Karpas-422 (cell line): ENCODE measurements at regions not wholly inside any gene's neighbourhood (a gene's known extent, or its start where the extent isn't known, plus 50 kb on each side); places are given as distances from the start of the nearest gene placed in this dataset.
"Not testable (repeated sequence)": the region's sequence is repeated elsewhere in the genome, so short reads cannot be mapped to it uniquely, and the experiment has no call there.

Source experiments
- DNase-seq: peaks from one replicate; pipeline ENCODE4 v3.0.0-alpha.2; 2015
- H2AFZ ChIP-seq: fragments of 200-600 bp; sonication (generic); 2 replicates; pipeline ENCODE4 v1.6.1; 2014; ENCODE audit warnings: antibody characterized with exemption, low read length, mixed read lengths
- H3K27ac ChIP-seq: fragments of 200-600 bp; sonication (generic); 2 replicates; pipeline ENCODE4 v1.5.1; 2014; ENCODE audit warnings: mild to moderate bottlenecking, low read length, moderate library complexity
- H3K27me3 ChIP-seq: fragments of 200-600 bp; sonication (generic); 2 replicates; pipeline ENCODE4 v1.6.1; 2014; ENCODE audit warnings: low read length, mixed read lengths
- H3K36me3 ChIP-seq: fragments of 200-600 bp; sonication (generic); 2 replicates; pipeline ENCODE4 v1.6.1; 2014; ENCODE audit warnings: low read length, mixed read lengths; ENCODE audit not compliant: insufficient read depth
- H3K4me1 ChIP-seq: fragments of 200-600 bp; sonication (generic); 2 replicates; pipeline ENCODE4 v1.6.1; 2014; ENCODE audit warnings: mild to moderate bottlenecking, low read length, mixed read lengths
- H3K4me2 ChIP-seq: fragments of 200-600 bp; sonication (generic); 2 replicates; pipeline ENCODE4 v1.6.1; 2014; ENCODE audit warnings: low read length, low read depth, mild to moderate bottlenecking; ENCODE audit not compliant: poor library complexity, severe bottlenecking
- H3K4me3 ChIP-seq: fragments of 200-600 bp; sonication (generic); 2 replicates; pipeline ENCODE4 v1.5.1; 2014; ENCODE audit warnings: mild to moderate bottlenecking, antibody characterized with exemption, low read length, mixed read lengths
- H3K79me2 ChIP-seq: fragments of 200-600 bp; sonication (generic); 2 replicates; pipeline ENCODE4 v1.6.1; 2014; ENCODE audit warnings: mild to moderate bottlenecking, low read length, mixed read lengths
- H3K9ac ChIP-seq: fragments of 200-600 bp; sonication (generic); 2 replicates; pipeline ENCODE4 v1.6.0; 2014; ENCODE audit warnings: low read length
- H3K9me2 ChIP-seq: fragments of 200-600 bp; sonication (generic), shearing (Covaris generic); replicated peaks from 2 replicates; pipeline ENCODE4 v1.6.0; 2014; ENCODE audit warnings: mild to moderate bottlenecking, low read length, moderate library complexity; ENCODE audit not compliant: insufficient read depth
- H3K9me3 ChIP-seq: fragments of 300-700, 200-600 bp; sonication (generic); 2 replicates; pipeline ENCODE4 v1.6.1; 2014; ENCODE audit warnings: low read length, mixed read lengths
- H4K20me1 ChIP-seq: fragments of 200-600 bp; sonication (generic); 2 replicates; pipeline ENCODE4 v1.6.1; 2014; ENCODE audit warnings: mild to moderate bottlenecking, antibody characterized with exemption, low read length, low read depth; ENCODE audit not compliant: insufficient read depth

DNA sequence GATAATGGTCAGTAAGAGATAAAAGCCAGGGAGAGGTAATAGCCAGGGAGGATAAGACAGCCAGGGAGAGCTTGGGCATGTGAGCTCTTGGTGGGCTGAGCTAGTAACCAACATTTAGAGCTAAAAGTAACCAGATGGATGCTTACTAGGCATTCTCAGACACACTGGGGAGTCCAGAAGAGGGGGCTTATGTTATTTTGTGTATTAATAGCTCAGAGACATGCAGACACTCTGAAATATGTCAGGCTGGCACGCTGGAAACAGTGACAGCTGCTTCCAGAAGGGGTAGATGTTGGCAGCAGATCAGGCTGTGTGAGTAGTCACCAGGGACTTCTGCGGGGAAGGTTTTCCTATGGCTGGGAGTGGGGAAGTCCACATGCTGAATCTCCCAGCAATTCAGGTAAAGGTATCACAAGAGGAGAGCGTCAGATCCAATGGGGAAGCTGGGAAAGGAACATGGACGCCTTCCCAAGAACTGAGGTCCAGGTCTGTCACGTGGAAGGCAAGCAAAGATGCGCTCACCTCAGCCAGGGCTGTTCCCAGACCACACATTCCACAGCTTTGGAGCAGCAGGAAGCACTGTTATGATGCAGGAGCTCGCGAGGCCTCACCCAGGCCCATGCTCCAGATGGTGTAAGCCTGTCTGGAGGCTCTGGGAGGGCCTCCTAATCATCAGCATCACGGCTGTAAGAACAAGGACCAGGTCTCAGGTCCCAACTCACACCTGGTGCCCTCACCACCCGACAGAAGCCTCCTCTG, 196.0 kb downstream of the ATP6V0E2 start:
- not testable (repeated sequence) for H3K9me2 ChIP-seq, H3K9me3 ChIP-seq, H3K27me3 ChIP-seq, H3K4me2 ChIP-seq, H3K27ac ChIP-seq, H3K36me3 ChIP-seq, H3K4me3 ChIP-seq, H3K9ac ChIP-seq, H2AFZ ChIP-seq, H4K20me1 ChIP-seq, H3K4me1 ChIP-seq, H3K79me2 ChIP-seq, DNase-seq

GRCh38 chr7:150077543-150077942, 203.8 kb downstream of the ATP6V0E2 start:
- H3K9me3 ChIP-seq, H3K9me2 ChIP-seq, H3K27ac ChIP-seq, H2AFZ ChIP-seq, H3K4me1 ChIP-seq, H4K20me1 ChIP-seq, DNase-seq, H3K79me2 ChIP-seq, H3K36me3 ChIP-seq, H3K9ac ChIP-seq, H3K27me3 ChIP-seq, H3K4me2 ChIP-seq, H3K4me3 ChIP-seq: not testable (repeated sequence)

- not testable (repeated sequence) for H3K79me2 ChIP-seq, H3K9me2 ChIP-seq, H3K36me3 ChIP-seq, H3K9me3 ChIP-seq, H2AFZ ChIP-seq, H3K4me1 ChIP-seq, H4K20me1 ChIP-seq, H3K9ac ChIP-seq, H3K4me2 ChIP-seq, DNase-seq, H3K27me3 ChIP-seq, H3K27ac ChIP-seq, H3K4me3 ChIP-seq
These were observed 208.1 kb downstream of the ATP6V0E2 start for GRCh38 chr7:150081865-150082264.

- H4K20me1 ChIP-seq: not testable (repeated sequence)
These were observed 211.0 kb downstream of the ATP6V0E2 start for GRCh38 chr7:150084724-150085123.

GRCh38 chr7:150087478-150087877, 213.7 kb downstream of the ATP6V0E2 start:
- not testable (repeated sequence) for H3K4me1 ChIP-seq, H3K9me3 ChIP-seq, H3K79me2 ChIP-seq, H3K27ac ChIP-seq, H2AFZ ChIP-seq, H3K4me2 ChIP-seq, H3K36me3 ChIP-seq, DNase-seq, H3K4me3 ChIP-seq, H3K27me3 ChIP-seq, H3K9ac ChIP-seq, H4K20me1 ChIP-seq, H3K9me2 ChIP-seq

More at GRCh38 chr7:150084724-150085123, 211.0 kb downstream of the ATP6V0E2 start:
- not testable (repeated sequence) for H3K79me2 ChIP-seq, H2AFZ ChIP-seq, H3K4me3 ChIP-seq, H3K9ac ChIP-seq, H3K4me2 ChIP-seq, H3K27me3 ChIP-seq, H3K36me3 ChIP-seq, H3K9me2 ChIP-seq, H3K9me3 ChIP-seq, H3K27ac ChIP-seq, DNase-seq, H3K4me1 ChIP-seq

DNA sequence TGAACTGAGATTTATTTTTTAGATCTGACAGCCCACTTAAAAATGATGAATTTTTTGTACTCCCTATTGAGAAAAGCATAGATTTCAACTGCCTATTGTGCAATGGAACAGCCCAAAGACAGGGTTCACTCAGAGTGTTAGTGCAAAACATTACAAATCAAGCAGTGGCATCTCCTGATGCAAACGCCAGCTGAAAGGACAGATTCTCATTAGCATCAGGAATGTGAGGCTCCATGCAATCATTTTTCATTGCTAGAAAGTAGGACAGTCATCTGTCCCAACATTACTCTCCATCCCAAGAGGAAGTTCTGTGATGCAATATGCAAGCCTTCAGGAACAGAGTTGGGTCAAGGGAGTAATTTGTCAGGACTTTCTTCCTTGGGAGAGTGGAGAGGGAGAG, 215.4 kb downstream of the ATP6V0E2 start:
- not testable (repeated sequence) for H3K9ac ChIP-seq, H3K36me3 ChIP-seq, H4K20me1 ChIP-seq, H3K27me3 ChIP-seq, H3K9me2 ChIP-seq, H3K4me3 ChIP-seq, DNase-seq, H3K79me2 ChIP-seq, H3K4me2 ChIP-seq, H3K4me1 ChIP-seq, H3K9me3 ChIP-seq, H3K27ac ChIP-seq, H2AFZ ChIP-seq

GRCh38 chr7:150090776-150091175, 217.0 kb downstream of the ATP6V0E2 start:
- DNase-seq: not testable (repeated sequence)

GRCh38 chr7:150093897-150094296, 220.1 kb downstream of the ATP6V0E2 start:
- DNase-seq, H2AFZ ChIP-seq, H3K9me3 ChIP-seq: not testable (repeated sequence)

More at GRCh38 chr7:150090776-150091175, 217.0 kb downstream of the ATP6V0E2 start:
- H3K9me2 ChIP-seq, H2AFZ ChIP-seq, H3K27ac ChIP-seq, H3K9ac ChIP-seq, H3K36me3 ChIP-seq, H3K4me3 ChIP-seq, H4K20me1 ChIP-seq, H3K9me3 ChIP-seq, H3K79me2 ChIP-seq, H3K4me2 ChIP-seq, H3K27me3 ChIP-seq, H3K4me1 ChIP-seq: not testable (repeated sequence)

More at GRCh38 chr7:150093897-150094296, 220.1 kb downstream of the ATP6V0E2 start:
- not testable (repeated sequence) for H3K4me2 ChIP-seq, H3K9ac ChIP-seq, H3K27ac ChIP-seq, H3K4me1 ChIP-seq, H3K4me3 ChIP-seq, H4K20me1 ChIP-seq, H3K27me3 ChIP-seq, H3K79me2 ChIP-seq, H3K36me3 ChIP-seq, H3K9me2 ChIP-seq
